Smooth muscle cell (in vitro differentiated cells): ENCODE measurements at regions not wholly inside any gene's neighbourhood (a gene's known extent, or its start where the extent isn't known, plus 50 kb on each side); places are given as distances from the start of the nearest gene placed in this dataset.

Experiments used
- DNase-seq: peaks from one replicate; lab custom pipeline; 2025; ENCODE audit not compliant: unreplicated experiment; lab: John Stamatoyannopoulos, UW
- H2AFZ ChIP-seq: fragments of 200-600 bp; sonication (generic); 2 replicates; pipeline ENCODE4 v1.6.0; 2016; ENCODE audit warnings: antibody characterized with exemption, low read depth, mild to moderate bottlenecking
- H3F3A ChIP-seq: fragments of 200-600 bp; sonication (generic); 2 replicates; pipeline ENCODE4 v1.6.0; 2017; ENCODE audit warnings: antibody characterized with exemption, low read depth
- H3K27ac ChIP-seq: fragments of 200-600 bp; sonication (generic); 2 replicates; pipeline ENCODE4 v1.5.1; 2016; ENCODE audit warnings: low read depth, mild to moderate bottlenecking
- H3K27me3 ChIP-seq: fragments of 200-600 bp; sonication (generic); 2 replicates; pipeline ENCODE4 v1.6.1; 2016; ENCODE audit warnings: low read depth, mild to moderate bottlenecking
- H3K36me3 ChIP-seq: fragments of 200-600 bp; sonication (generic); 2 replicates; pipeline ENCODE4 v1.5.1; 2016; ENCODE audit warnings: low read depth
- H3K4me1 ChIP-seq: fragments of 200-600 bp; sonication (generic); 2 replicates; pipeline ENCODE4 v1.5.1; 2016; ENCODE audit warnings: low read depth
- H3K4me2 ChIP-seq: fragments of 200-600 bp; sonication (generic); 2 replicates; pipeline ENCODE4 v1.6.0; 2016; ENCODE audit warnings: mild to moderate bottlenecking
- H3K4me3 ChIP-seq: fragments of 200-600 bp; sonication (generic); 2 replicates; pipeline ENCODE4 v1.5.1; 2016; ENCODE audit warnings: mild to moderate bottlenecking
- H3K79me2 ChIP-seq: fragments of 200-600 bp; sonication (generic); 2 replicates; pipeline ENCODE4 v1.6.0; 2016; ENCODE audit warnings: low read depth, mild to moderate bottlenecking
- H3K9ac ChIP-seq: fragments of 200-600 bp; sonication (generic); 2 replicates; pipeline ENCODE4 v1.6.0; 2016; ENCODE audit warnings: low read depth
- H3K9me3 ChIP-seq: fragments of 200-600 bp; sonication (generic); replicated peaks from 2 replicates; pipeline ENCODE4 v1.5.1; 2016; ENCODE audit warnings: low read depth
- H4K20me1 ChIP-seq: fragments of 200-600 bp; sonication (generic); 2 replicates; pipeline ENCODE4 v1.6.0; 2016; ENCODE audit warnings: low read depth
- CTCF ChIP-seq: fragments of 200-600 bp; sonication (generic); IDR thresholded peaks from 2 replicates; pipeline ENCODE4 v1.5.1; 2017; ENCODE audit warnings: borderline replicate concordance, mild to moderate bottlenecking, antibody characterized with exemption; ENCODE audit not compliant: insufficient read depth, poor library complexity, severe bottlenecking
- WGBS: methylation state at CpG from one replicate; pipeline ENCODE4 v1.1.7; 2016; ENCODE audit warnings: low lambda C conversion rate; 5-methylcytosine and 5-hydroxymethylcytosine counted together

DNA sequence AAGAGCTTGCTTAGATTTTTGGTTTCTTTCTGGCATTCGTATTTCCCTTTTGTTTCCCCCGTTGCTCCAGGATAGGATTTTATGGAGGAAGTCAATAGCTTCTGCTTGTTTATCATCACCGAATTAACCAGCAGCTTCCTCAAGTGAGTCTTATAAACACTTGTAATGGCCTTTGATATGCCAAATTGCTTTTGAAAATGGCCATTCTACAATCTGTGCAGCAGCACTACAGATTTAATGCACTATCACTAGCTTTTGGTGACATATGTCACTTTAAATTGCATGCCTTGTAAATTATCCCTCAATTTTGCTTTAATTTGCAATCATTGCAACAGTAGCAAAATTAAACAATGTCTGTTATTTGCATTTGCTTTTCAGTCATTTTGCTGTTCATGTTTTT is 774.7 kb downstream of the METTL4 start:
- 54% methylated on average over 3 of the region's 3 CpGs for WGBS
- H3K27me3 ChIP-seq = no peaks in the 10 kb centered on the region
- H3K4me2 ChIP-seq = no peak overlapping the region
- H3K4me3 ChIP-seq = no peak overlapping the region
- H3K36me3 ChIP-seq = no peaks in the 10 kb centered on the region
- no peaks in the 10 kb centered on the region for H3K79me2 ChIP-seq
- H3K9me3 ChIP-seq = no peaks in the 10 kb centered on the region
- H2AFZ ChIP-seq = no peak overlapping the region
- TF ChIP-seq CTCF = no peak
- H3K27ac ChIP-seq = no peak overlapping the region
- no peaks in the 10 kb centered on the region for H4K20me1 ChIP-seq
- DNase-seq = no peak
- no peak overlapping the region for H3K9ac ChIP-seq
- no peaks in the 10 kb centered on the region for H3K4me1 ChIP-seq
- no peaks in the 10 kb centered on the region for H3F3A ChIP-seq

DNA sequence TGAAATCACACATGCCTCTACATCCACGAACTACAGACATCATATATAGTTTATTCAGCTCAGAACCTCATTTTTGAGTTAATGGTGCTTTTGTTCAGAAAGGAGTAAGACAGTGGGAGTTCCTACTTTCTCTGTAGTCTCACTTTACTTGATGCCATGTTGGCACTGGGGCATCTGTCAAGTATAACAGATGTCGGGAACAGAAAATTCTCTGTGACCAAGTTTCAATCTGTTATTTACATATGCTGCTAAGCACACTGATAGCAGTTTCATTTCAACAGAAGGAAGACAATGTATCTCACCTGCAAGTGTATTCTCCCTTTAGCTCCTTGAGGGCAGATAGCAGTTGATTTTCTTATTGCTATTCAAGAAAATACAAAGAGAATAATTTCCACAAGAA is 774.1 kb downstream of the METTL4 start:
- 75% methylated on average over 2 of the region's 2 CpGs for WGBS

DNA sequence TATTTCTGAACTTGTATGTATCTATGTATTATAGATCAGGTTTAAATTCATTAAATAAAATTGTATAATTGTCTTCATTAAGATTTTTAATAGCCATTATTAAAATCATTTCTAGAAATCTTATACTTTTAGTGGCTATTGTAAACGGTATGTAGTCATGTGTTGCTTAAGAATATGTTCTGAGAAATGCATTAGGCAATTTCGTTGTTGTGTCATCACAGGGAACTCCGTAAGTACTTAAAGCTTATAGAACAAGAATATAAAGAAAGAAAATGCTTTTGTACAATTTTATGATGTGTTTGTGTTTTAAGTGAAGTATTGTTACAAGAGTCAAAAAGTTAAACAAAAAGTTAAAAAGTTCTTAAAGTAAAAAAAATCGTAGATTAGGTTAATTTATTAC is 765.8 kb downstream of the METTL4 start:
- no peaks in the 10 kb centered on the region for H3K4me1 ChIP-seq
- no peaks in the 10 kb centered on the region for H3F3A ChIP-seq
- DNase-seq = no peak
- H3K9ac ChIP-seq = no peak overlapping the region
- H3K27ac ChIP-seq = no peak overlapping the region
- no peaks in the 10 kb centered on the region for H3K36me3 ChIP-seq
- no peak overlapping the region for H2AFZ ChIP-seq
- no peaks in the 10 kb centered on the region for H3K79me2 ChIP-seq
- H3K4me2 ChIP-seq = no peak overlapping the region
- no peaks in the 10 kb centered on the region for H3K9me3 ChIP-seq
- no peak for TF ChIP-seq CTCF
- 77% methylated on average over 4 of the region's 4 CpGs for WGBS
- H3K4me3 ChIP-seq = no peak overlapping the region
- no peaks in the 10 kb centered on the region for H4K20me1 ChIP-seq
- no peaks in the 10 kb centered on the region for H3K27me3 ChIP-seq

More for the DNA sequence above, 774.1 kb downstream of the METTL4 start:
- Histone ChIP-seq H3K27me3 (no peaks in the 10 kb centered on the region), H3K4me1 (no peaks in the 10 kb centered on the region), H3F3A (no peaks in the 10 kb centered on the region), H3K9me3 (no peaks in the 10 kb centered on the region), H3K4me3 (no peak overlapping the region), H2AFZ (no peak overlapping the region), H3K9ac (no peak overlapping the region), H3K36me3 (no peaks in the 10 kb centered on the region), H3K4me2 (no peak overlapping the region), H3K27ac (no peak overlapping the region), H4K20me1 (no peaks in the 10 kb centered on the region), H3K79me2 (no peaks in the 10 kb centered on the region)
- no peak for TF ChIP-seq CTCF
- DNase-seq = no peak

- H3K9me3 ChIP-seq = no peaks in the 10 kb centered on the region
- no peaks in the 10 kb centered on the region for H3K79me2 ChIP-seq
- no peak for TF ChIP-seq CTCF
- no peaks in the 10 kb centered on the region for H3K4me1 ChIP-seq
- WGBS = 81% methylated on average over 7 of the region's 7 CpGs
- no peak overlapping the region for H2AFZ ChIP-seq
- no peak overlapping the region for H3K9ac ChIP-seq
- H3K4me2 ChIP-seq = no peak overlapping the region
- no peaks in the 10 kb centered on the region for H3F3A ChIP-seq
- H3K36me3 ChIP-seq = no peaks in the 10 kb centered on the region
- H3K27me3 ChIP-seq = no peaks in the 10 kb centered on the region
- H4K20me1 ChIP-seq = no peaks in the 10 kb centered on the region
- DNase-seq = no peak
- H3K4me3 ChIP-seq = no peak overlapping the region
- H3K27ac ChIP-seq = no peak overlapping the region
Observed at GRCh38 chr18:1806884-1807615, 764.3 kb downstream of the METTL4 start.
